ENCODE measurements at regions not wholly inside any gene's neighbourhood (a gene's known extent, or its start where the extent isn't known, plus 50 kb on each side); places are given as distances from the start of the nearest gene placed in this dataset.
"Not testable (repeated sequence)": the region's sequence is repeated elsewhere in the genome, so short reads cannot be mapped to it uniquely, and the experiment has no call there.

DNA sequence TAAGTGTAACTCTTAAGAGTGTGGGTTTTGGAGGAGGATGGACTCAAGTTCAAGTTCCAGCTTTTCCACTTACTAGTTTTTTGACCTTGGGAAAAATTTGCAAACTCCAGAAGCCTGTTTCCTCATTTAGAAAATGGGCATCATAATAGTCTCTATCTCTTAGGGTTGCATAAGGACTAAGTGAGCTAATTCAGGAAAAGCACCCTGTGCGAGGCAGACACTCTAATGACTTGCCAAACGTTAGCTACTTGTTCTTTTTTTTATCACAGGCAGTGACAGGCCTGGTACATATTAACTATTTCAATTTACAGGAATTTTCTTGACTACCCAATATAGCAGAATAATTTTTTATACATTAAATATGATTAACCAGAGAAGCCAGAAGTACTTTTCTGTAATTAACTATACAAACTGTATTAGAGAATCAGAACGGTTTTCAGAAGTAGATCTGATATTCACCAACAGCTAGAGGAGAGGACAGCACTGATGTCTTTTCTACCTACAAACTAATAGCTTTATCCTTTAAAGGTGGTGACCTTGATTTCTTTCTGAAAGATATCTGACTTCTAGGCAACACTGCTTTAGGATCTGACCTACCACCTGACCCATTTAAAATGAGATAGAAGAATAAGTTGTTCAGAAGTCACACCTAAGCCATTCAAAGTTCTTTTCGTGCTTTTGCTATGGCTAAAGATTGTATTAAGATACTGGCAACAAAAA, 139.6 kb upstream of the HAND2 start:
- Mint-ChIP-seq H3K36me3 (no peaks in the 10 kb centered on the region), H3K4me1 (no peaks in the 10 kb centered on the region), H3K9me3 (peaks cover 0 to 5% (median 2%) of the 10 kb centered on the region in 3 donors), H3K27me3 (no peaks in the 10 kb centered on the region), H3K4me3 (no peak overlapping the region), H3K27ac (no peak overlapping the region)

DNA sequence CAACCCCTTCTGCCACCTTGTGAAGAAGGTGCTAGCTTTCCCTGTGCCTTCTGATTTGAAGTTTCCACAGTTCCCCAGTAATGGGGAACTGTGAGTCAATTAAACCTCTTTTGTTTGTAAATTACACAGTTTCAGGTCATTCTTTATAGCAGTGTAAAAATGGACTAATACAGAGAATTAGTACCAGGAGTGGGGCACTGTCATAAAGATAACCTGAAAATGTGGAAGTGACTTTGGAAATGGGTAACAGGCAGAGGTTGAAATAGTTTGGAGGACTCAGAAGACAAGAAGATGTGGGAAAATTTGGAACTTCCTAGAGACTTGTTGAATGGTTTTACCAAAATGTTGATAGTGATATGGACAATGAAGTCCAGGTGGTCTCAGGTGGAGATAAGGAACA, 131.0 kb upstream of the HAND2 start:
- H3K36me3 Mint-ChIP-seq, result no peaks in the 10 kb centered on the region
- H3K4me1 Mint-ChIP-seq, result no peaks in the 10 kb centered on the region
- H3K27ac Mint-ChIP-seq, result no peak overlapping the region
- H3K9me3 Mint-ChIP-seq, result peaks cover 0 to 3% (median 3%) of the 10 kb centered on the region in 3 donors
- H3K4me3 Mint-ChIP-seq, result no peak overlapping the region
- no peaks in the 10 kb centered on the region for H3K27me3 Mint-ChIP-seq

DNA sequence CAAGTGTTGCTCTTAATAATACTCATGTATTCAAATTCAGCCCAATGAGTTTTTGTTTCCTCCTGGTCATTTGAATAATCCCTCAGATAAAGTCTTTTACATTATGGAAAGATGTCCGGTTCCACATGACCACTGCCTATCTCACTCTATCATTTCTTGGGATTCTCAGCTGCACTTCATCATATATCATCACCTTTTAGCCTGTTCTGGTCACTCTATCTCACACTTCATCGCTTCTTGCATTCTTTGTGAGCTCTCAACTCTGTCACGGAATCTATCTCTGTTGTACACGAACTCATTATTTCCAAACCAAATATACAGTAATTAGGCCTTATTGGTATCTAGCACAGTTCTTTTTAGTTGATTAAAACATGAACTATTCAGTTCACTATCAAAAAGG, 126.9 kb upstream of the HAND2 start:
- H3K36me3 Mint-ChIP-seq, result no peaks in the 10 kb centered on the region
- H3K4me1 Mint-ChIP-seq, result no peaks in the 10 kb centered on the region
- no peak overlapping the region for H3K4me3 Mint-ChIP-seq
- peaks cover 0 to 3% (median 0%) of the 10 kb centered on the region in 3 donors for H3K9me3 Mint-ChIP-seq
- H3K27ac Mint-ChIP-seq, result no peak overlapping the region
- no peaks in the 10 kb centered on the region for H3K27me3 Mint-ChIP-seq

DNA sequence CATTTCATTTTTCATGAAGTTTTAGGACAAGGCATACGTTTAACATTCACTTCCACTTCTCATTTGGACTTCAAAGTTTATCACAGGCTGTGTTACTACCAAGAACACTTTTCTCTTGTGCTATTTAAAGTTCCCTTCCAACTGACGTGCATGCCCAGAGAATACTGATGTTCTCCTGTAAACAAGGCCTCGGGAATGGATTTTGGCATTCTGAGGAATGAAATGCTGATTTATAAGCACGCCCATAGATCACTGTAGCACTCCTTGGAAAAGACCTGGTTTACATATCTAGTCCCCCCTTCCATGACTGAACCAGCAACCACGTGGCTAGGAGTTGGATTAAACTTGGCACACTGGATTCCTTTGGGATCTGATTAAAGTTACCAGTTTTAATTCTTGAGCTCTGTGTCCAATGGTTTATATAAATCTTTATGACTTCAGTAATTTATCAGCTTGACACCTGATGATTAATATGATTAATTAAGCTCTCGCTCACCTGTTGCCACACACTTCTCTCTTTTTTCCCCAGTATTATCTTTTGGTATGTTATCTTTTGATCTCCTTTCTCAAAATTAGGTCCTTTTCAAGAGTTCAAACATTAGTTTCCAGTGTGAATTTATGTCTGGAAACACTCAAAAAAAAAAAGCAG, 122.4 kb upstream of the HAND2 start:
- Mint-ChIP-seq H3K27ac (no peak overlapping the region), H3K4me3 (no peak overlapping the region), H3K27me3 (no peaks in the 10 kb centered on the region), H3K36me3 (no peaks in the 10 kb centered on the region), H3K9me3 (peaks cover 0 to 1% (median 0%) of the 10 kb centered on the region in 3 donors), H3K4me1 (no peaks in the 10 kb centered on the region)

DNA sequence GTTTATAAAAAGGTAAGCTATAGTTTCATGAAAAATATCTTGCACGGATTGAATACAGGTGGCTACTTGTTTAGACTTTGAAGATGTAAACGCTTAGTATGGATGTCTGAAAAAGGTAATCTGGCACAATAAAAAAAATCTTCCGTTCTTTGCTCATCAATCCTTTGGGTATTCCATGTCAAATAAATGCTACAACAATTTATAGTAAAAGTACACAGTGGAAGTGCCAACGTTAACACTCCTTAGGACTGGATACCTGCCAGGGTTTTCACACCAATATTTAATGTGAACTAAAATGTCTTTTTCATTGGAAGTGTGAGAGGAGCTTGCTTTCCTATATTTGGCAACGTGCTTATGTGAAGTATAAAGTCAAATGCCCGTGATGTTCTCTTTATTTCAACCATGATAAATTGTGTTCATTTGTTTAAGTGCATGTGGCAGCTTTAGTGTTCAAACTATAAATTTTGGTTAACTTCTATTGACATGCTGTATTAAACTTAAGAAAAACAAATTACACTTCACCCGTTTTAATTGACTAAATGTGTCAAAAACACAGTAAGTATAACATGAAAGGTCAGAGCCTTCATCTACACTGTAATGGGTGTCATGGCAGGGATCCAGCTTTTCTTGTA, 121.7 kb upstream of the HAND2 start:
- Mint-ChIP-seq H3K27me3 (no peaks in the 10 kb centered on the region), H3K4me3 (no peak overlapping the region), H3K36me3 (no peaks in the 10 kb centered on the region), H3K27ac (no peak overlapping the region), H3K9me3 (peaks cover 0 to 1% (median 0%) of the 10 kb centered on the region in 3 donors), H3K4me1 (no peaks in the 10 kb centered on the region)

DNA sequence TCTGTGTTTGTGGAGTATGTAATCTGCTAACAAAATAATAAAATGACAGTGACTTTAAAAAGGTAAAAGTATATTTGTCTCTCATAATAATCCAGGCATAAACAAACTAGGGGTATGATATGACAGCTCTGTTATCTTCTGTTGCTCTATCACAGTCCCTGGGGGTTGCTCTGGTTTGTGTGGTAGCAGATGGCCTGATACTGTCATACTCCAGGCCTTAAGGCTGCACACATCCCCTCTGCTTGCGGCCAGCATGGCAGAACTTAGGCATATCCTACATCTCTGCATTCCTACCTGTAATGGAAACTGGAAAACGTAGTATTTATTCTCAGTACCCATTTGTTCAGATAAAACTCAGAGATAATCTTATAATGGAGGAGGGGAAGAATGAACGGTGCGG, 117.9 kb upstream of the HAND2 start:
- no peak overlapping the region for H3K27ac Mint-ChIP-seq
- H3K9me3 Mint-ChIP-seq, result no peaks in the 10 kb centered on the region
- H3K36me3 Mint-ChIP-seq, result no peaks in the 10 kb centered on the region
- no peaks in the 10 kb centered on the region for H3K27me3 Mint-ChIP-seq
- no peaks in the 10 kb centered on the region for H3K4me1 Mint-ChIP-seq
- H3K4me3 Mint-ChIP-seq, result no peak overlapping the region

DNA sequence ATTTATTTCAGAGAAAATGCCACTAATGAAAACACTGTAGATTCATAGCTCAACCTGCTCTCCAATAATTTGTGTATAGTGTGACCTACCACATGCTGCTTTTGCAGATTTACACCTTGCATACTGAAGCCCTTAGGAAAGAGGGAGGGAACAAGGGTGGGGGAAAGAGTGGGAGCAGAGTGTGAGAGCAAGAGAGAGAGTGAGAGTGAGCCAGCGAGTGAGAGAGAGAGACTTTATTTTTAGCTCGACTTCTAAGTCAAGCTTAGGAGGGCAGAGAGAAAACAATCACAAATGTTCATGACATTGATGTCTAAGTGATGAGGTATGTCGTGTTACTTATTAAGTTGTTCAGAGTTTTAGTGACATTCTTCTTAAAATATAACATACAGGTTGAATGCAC, 112.5 kb upstream of the HAND2 start:
- no peak overlapping the region for H3K4me3 Mint-ChIP-seq
- no peak overlapping the region for H3K27ac Mint-ChIP-seq
- H3K27me3 Mint-ChIP-seq, result no peaks in the 10 kb centered on the region
- no peaks in the 10 kb centered on the region for H3K4me1 Mint-ChIP-seq
- H3K36me3 Mint-ChIP-seq, result no peaks in the 10 kb centered on the region
- H3K9me3 Mint-ChIP-seq, result peaks cover 0 to 7% (median 5%) of the 10 kb centered on the region in 3 donors

DNA sequence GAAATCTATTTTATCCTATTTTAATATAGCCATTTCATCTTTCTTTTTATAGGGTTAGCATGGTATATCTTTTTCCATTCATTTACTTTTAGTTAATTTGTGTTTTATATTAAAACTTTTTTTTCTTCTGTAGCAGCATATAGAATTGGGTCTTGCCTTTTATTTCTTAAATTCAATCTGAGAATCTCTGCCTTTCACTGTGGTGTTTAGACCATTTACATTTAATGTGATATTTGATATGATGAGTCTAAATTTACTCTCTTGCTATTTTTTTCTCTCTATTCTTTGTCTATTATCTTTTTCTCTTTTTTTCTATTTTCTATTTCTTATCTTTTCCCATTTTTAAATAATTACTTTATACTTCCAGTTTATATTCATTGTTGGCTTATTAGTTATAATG, 105.4 kb upstream of the HAND2 start:
- H3K4me1 Mint-ChIP-seq, result no peaks in the 10 kb centered on the region
- peaks cover 2 to 26% (median 14%) of the 10 kb centered on the region in 3 donors for H3K9me3 Mint-ChIP-seq
- no peaks in the 10 kb centered on the region for H3K36me3 Mint-ChIP-seq
- no peak overlapping the region for H3K4me3 Mint-ChIP-seq
- H3K27me3 Mint-ChIP-seq, result no peaks in the 10 kb centered on the region
- H3K27ac Mint-ChIP-seq, result no peak overlapping the region

DNA sequence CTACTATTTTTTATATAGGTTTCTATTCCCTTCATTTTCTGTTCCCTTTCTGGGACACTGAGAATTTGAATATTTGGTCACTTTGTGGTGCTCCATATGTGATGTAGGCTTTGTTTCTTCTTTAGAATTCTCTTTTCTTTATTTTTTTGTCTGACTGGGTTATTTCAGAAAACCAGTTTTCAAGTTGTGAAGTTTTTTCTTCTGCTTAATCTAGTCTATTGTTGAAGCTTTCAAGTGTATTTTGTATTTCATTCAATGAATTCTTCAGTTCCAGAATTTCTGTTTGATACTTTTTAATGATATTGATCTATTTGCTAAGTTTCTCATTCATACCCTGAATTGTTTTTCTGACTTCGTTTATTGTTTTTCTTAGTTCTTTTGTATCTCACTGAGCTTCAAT, 96.2 kb upstream of the HAND2 start:
- no peak overlapping the region for H3K4me3 Mint-ChIP-seq
- no peaks in the 10 kb centered on the region for H3K27me3 Mint-ChIP-seq
- no peaks in the 10 kb centered on the region for H3K36me3 Mint-ChIP-seq
- H3K4me1 Mint-ChIP-seq, result no peaks in the 10 kb centered on the region
- no peak overlapping the region for H3K27ac Mint-ChIP-seq
- H3K9me3 Mint-ChIP-seq, result peaks cover 5 to 26% (median 6%) of the 10 kb centered on the region in 3 donors

DNA sequence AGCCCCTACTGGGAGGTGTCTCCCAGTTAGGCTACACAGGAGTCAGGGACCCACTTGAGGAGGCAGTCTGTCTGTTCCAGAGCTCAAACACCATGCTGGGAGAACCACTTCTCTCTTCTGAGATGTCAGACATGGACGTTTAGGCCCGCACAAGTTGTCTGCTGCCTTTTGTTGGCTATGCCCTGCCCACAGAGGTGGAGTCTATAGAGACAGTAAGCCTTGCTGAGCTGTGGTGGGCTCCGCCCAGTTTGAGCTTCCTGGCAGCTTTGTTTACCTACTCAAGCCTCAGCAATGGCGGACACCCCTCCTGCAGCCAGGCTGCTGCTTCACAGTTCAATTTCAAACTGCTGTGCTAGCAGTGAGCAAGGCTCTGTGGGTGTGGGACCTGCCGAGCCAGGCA, 88.6 kb upstream of the HAND2 start:
- H3K27ac Mint-ChIP-seq, H3K36me3 Mint-ChIP-seq, H3K4me1 Mint-ChIP-seq, H3K27me3 Mint-ChIP-seq, H3K4me3 Mint-ChIP-seq: not testable (repeated sequence)
- peaks cover 8 to 23% (median 17%) of the 10 kb centered on the region in 3 donors for H3K9me3 Mint-ChIP-seq

DNA sequence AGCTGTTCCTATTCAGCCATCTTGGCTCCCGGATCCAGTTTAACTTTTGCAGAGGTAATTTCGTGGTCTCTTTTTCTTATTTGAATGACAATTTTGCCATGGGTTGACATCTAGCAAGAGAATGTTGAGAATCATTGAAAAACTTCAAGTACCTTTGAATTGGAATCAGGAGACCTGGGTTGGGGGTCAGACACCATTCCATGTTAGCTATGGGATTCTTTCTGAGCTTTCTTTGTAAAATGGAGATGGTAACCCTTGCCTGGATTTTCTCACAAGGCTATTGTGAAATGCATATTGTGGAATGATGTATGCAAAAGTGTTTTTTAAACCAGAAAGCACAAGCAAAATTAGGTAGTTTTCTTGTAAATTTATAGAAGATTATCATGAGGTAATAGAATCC, 79.1 kb upstream of the HAND2 start:
- Mint-ChIP-seq H3K4me1 (no peaks in the 10 kb centered on the region), H3K27ac (no peak overlapping the region), H3K4me3 (no peak overlapping the region), H3K27me3 (peaks cover 4% of the 10 kb centered on the region), H3K9me3 (peaks cover 2 to 8% (median 6%) of the 10 kb centered on the region in 3 donors), H3K36me3 (no peaks in the 10 kb centered on the region)

DNA sequence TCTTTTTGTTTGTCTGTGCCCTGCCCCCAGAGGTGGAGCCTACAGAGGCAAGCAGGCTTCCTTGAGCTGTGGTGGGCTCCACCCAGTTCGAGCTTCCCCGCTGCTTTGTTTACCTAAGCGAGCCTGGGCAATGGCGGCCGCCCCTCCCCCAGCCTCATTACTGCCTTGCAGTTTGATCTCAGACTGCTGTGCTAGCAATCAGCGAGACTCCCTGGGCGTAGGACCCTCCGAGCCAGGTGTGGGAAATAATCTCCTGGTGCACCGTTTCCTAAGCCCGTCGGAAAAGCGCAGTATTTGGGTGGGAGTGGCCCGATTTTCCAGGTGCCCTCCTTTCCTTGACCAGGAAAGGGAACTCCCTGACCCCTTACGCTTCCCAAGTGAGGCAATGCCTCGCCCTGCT, 78.6 kb upstream of the HAND2 start:
- not testable (repeated sequence) for H3K9me3 Mint-ChIP-seq, H3K27ac Mint-ChIP-seq, H3K36me3 Mint-ChIP-seq, H3K4me1 Mint-ChIP-seq, H3K4me3 Mint-ChIP-seq, H3K27me3 Mint-ChIP-seq

DNA sequence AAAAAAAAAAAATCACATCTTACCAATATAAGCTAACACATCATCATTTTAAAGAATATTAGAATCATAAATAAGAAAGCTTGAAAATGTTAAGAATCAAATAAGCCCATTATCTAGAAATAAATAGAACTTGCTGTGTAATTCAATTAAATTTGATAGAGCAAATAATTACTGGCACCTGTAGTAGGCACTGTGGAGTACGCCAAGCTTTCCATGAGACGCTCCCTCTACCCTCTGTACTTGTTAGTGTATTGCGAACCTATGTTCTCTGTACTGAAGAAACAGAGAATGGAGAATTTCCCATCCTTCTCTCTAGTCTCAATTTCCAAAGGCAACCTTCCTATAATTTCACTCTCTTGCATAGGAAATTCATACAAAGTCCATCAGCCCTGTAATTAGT, 61.7 kb upstream of the HAND2 start:
- no peak overlapping the region for H3K27ac Mint-ChIP-seq
- H3K9me3 Mint-ChIP-seq, result no peaks in the 10 kb centered on the region
- H3K4me3 Mint-ChIP-seq, result no peak overlapping the region
- H3K27me3 Mint-ChIP-seq, result peaks cover 3% of the 10 kb centered on the region
- no peaks in the 10 kb centered on the region for H3K36me3 Mint-ChIP-seq
- peaks cover 0 to 1% (median 0%) of the 10 kb centered on the region in 3 donors for H3K4me1 Mint-ChIP-seq

DNA sequence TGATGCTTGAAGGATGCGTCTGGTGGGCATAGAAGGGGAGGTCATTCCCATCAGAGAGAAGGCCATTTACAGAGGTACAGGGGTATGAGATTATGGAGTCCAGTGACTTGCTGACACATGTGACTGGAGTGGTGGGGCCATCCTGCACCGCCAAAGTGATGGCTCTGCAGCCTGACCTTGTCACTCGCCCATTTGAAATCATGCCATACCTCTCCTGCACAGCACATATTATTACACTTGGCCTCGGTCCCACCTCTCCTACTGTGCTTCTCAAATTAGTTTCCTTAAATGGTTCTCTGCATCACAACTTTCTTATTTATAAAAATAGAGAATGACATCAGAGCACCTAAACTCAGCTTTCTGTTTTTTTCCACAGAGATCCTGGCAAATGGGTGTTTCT, 60.7 kb upstream of the HAND2 start:
- peaks cover 0 to 1% (median 0%) of the 10 kb centered on the region in 3 donors for H3K4me1 Mint-ChIP-seq
- H3K27me3 Mint-ChIP-seq, result peaks cover 3% of the 10 kb centered on the region
- H3K4me3 Mint-ChIP-seq, result no peak overlapping the region
- H3K27ac Mint-ChIP-seq, result no peak overlapping the region
- peaks cover 1% of the 10 kb centered on the region for H3K36me3 Mint-ChIP-seq
- H3K9me3 Mint-ChIP-seq, result no peaks in the 10 kb centered on the region

DNA sequence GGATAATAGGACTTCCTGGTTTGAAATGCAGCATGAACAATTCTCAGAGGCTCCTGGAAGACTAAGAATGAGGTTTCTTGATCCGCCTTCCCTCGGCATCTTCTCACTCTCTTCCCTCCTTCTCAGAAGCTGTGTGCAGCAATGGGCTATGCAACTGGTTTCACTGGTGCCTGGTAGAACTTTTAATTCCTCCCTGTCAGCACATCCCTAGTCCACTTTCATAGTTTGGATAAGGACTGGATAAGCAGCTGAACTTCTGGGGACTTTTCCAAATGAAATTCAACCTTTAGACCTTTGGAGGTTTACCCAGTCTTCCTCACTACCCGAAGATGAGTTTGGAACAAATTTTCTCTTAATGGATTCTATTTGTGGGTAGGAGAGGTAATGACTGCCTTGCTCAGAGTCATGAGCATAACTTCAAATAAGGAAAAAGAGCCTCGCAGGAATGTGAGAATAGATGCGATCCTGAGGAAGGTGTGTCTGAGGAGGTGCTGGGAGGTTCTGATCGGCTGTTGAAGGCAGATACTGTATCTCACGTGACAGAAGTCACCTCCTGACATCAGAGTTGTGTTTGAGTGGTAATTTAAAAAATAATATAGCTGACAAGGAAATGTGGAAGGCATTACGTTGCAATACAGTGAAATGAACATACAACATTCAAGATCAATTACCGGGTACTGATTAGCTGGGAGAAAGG, 56.0 kb upstream of the HAND2 start:
- no peak overlapping the region for H3K27ac Mint-ChIP-seq
- H3K9me3 Mint-ChIP-seq, result no peaks in the 10 kb centered on the region
- no peak overlapping the region for H3K4me3 Mint-ChIP-seq

More for the DNA sequence above, 56.0 kb upstream of the HAND2 start:
- Mint-ChIP-seq H3K4me1 (no peaks in the 10 kb centered on the region), H3K36me3 (peaks cover 1% of the 10 kb centered on the region), H3K27me3 (no peaks in the 10 kb centered on the region)

Data from IgD-negative memory B cell (primary cell).